ENCODE measurements at regions not wholly inside any gene's neighbourhood (a gene's known extent, or its start where the extent isn't known, plus 50 kb on each side); places are given as distances from the start of the nearest gene placed in this dataset.

GRCh38 chr2:234382131-234382530 is 114.8 kb downstream of the ARL4C start:
- TF ChIP-seq CTCF (IDR thresholded peaks at IDR 0.05; ENCODE audit: low read length) (no peak), EZH2 (optimal IDR thresholded peaks at IDR 0.05; ENCODE audit: low read depth, low read length) (no peak), EZH2phosphoT487 (IDR thresholded peaks at IDR 0.05; ENCODE audit: low read length) (no peak)
